ENCODE measurements at regions not wholly inside any gene's neighbourhood (a gene's known extent, or its start where the extent isn't known, plus 50 kb on each side); places are given as distances from the start of the nearest gene placed in this dataset.

DNA sequence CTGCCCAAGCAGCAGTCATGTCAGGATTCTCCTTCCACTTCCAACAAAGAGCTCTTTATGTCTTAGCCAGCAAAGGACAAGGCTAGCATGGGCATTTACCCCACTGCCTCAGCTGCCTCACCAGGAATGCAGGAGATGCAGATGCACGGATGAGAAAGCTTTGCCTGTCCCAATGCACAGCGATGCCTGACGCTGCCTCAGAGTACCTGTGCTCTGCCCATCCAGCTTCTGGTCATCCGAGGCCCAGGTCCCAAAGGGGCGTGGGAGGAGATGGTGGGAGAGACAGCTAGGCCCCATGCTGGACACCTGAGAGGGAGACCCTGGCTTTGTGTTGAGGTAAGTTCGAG is 59.0 kb downstream of the IRF2BP2 start:
- TF ChIP-seq, protein P1, sequence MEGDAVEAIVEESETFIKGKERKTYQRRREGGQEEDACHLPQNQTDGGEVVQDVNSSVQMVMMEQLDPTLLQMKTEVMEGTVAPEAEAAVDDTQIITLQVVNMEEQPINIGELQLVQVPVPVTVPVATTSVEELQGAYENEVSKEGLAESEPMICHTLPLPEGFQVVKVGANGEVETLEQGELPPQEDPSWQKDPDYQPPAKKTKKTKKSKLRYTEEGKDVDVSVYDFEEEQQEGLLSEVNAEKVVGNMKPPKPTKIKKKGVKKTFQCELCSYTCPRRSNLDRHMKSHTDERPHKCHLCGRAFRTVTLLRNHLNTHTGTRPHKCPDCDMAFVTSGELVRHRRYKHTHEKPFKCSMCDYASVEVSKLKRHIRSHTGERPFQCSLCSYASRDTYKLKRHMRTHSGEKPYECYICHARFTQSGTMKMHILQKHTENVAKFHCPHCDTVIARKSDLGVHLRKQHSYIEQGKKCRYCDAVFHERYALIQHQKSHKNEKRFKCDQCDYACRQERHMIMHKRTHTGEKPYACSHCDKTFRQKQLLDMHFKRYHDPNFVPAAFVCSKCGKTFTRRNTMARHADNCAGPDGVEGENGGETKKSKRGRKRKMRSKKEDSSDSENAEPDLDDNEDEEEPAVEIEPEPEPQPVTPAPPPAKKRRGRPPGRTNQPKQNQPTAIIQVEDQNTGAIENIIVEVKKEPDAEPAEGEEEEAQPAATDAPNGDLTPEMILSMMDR (conservative IDR thresholded peaks at IDR 0.05 in 1 of 2, IDR thresholded peaks at IDR 0.05 in 1 of 2; ENCODE audit: low read depth in 1 of 2, low read length in 2 of 2) = no peak
- TF ChIP-seq EZH2 (IDR thresholded peaks at IDR 0.05; ENCODE audit: low read length, missing control alignments) = no peak

Data from fibroblast of lung (primary cell).